ENCODE measurements at regions not wholly inside any gene's neighbourhood (a gene's known extent, or its start where the extent isn't known, plus 50 kb on each side); places are given as distances from the start of the nearest gene placed in this dataset.

DNA sequence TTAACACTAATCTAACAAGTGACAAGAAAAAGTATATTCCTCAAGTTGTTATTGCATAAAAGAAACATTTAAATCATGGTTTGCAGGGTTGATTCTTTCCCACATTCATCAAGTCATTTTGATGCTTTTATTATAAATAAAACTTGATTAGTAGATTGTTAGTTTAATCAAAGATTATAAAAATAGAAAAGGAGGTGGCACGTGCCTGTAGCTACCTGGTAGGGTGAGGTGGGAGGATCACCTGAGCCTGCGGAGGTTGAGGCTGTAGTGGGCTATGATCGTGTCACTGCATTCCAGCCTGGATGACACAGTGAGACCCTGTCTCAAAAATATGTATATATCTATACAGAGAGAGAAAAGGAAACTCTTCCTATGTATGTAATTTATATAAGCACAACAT is 433.2 kb upstream of the RGS6 start:
- TF ChIP-seq, protein P1, sequence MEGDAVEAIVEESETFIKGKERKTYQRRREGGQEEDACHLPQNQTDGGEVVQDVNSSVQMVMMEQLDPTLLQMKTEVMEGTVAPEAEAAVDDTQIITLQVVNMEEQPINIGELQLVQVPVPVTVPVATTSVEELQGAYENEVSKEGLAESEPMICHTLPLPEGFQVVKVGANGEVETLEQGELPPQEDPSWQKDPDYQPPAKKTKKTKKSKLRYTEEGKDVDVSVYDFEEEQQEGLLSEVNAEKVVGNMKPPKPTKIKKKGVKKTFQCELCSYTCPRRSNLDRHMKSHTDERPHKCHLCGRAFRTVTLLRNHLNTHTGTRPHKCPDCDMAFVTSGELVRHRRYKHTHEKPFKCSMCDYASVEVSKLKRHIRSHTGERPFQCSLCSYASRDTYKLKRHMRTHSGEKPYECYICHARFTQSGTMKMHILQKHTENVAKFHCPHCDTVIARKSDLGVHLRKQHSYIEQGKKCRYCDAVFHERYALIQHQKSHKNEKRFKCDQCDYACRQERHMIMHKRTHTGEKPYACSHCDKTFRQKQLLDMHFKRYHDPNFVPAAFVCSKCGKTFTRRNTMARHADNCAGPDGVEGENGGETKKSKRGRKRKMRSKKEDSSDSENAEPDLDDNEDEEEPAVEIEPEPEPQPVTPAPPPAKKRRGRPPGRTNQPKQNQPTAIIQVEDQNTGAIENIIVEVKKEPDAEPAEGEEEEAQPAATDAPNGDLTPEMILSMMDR (IDR thresholded peaks at IDR 0.05), result no peak
- TF ChIP-seq POLR2AphosphoS5 (IDR thresholded peaks at IDR 0.05), result no peak

Data from transverse colon (tissue), 4 donors.